WTC11 (cell line): ENCODE measurements at regions not wholly inside any gene's neighbourhood (a gene's known extent, or its start where the extent isn't known, plus 50 kb on each side); places are given as distances from the start of the nearest gene placed in this dataset.

Experiments
- ATAC-seq: fragments of 200-7000 bp; cut with Tn5 transposase; 2 replicates; pipeline ENCODE4 v1.10.0; 2021; ENCODE audit warnings: mild to moderate bottlenecking, moderate library complexity
- CTCF ChIA-PET: fragments of 300-600 bp; sonication (Branson Sonifier 250); formaldehyde crosslinking; loops from one replicate; lab custom pipeline; 2021; ENCODE audit warnings: antibody characterized with exemption; lab: Charles Lee
- POLR2A ChIA-PET: fragments of 350-600 bp; sonication (Branson Sonifier 250); formaldehyde crosslinking; loops from one replicate; lab custom pipeline; 2021; ENCODE audit warnings: antibody characterized with exemption; lab: Charles Lee
- DNase-seq: peaks from one replicate; pipeline ENCODE4 v3.0.0; 2021; ENCODE audit warnings: low spot score
- H3K27ac Mint-ChIP-seq: 2 replicates; pipeline ENCODE4 v1.8.0; 2021; ENCODE audit warnings: mixed read lengths
- H3K27me3 Mint-ChIP-seq: 2 replicates; pipeline ENCODE4 v1.8.0; 2021; ENCODE audit warnings: low read depth, mild to moderate bottlenecking, moderate library complexity, mixed read lengths
- H3K36me3 Mint-ChIP-seq: 2 replicates; pipeline ENCODE4 v1.8.0; 2021; ENCODE audit warnings: mixed read lengths
- H3K4me1 Mint-ChIP-seq: 2 replicates; pipeline ENCODE4 v1.8.0; 2022; ENCODE audit warnings: mixed read lengths
- H3K4me3 Mint-ChIP-seq: 2 replicates; pipeline ENCODE4 v1.8.0; 2021; ENCODE audit warnings: mild to moderate bottlenecking, moderate library complexity, mixed read lengths
- H3K9me3 Mint-ChIP-seq: 2 replicates; pipeline ENCODE4 v1.8.0; 2021; ENCODE audit warnings: mixed read lengths
- ARID4B ChIP-seq: sonication (generic); formaldehyde crosslinking; IDR thresholded peaks from 2 replicates; pipeline ENCODE4 v1.8.0; 2023; ENCODE audit warnings: missing genetic modification reagents, mild to moderate bottlenecking, borderline replicate concordance
- ATF1 ChIP-seq: sonication (generic); formaldehyde crosslinking; IDR thresholded peaks from 2 replicates; pipeline ENCODE4 v1.8.1; 2023; ENCODE audit warnings: mild to moderate bottlenecking, moderate library complexity, missing genetic modification reagents
- E2F4 ChIP-seq: sonication (generic); formaldehyde crosslinking; IDR thresholded peaks from 2 replicates; pipeline ENCODE4 v1.8.1; 2022; ENCODE audit warnings: low read depth, mild to moderate bottlenecking, moderate library complexity, missing genetic modification reagents, borderline replicate concordance
- EMX1 ChIP-seq: fragments of 250-450 bp; sonication (Bioruptor Pico); IDR thresholded peaks from 2 replicates; pipeline ENCODE4 v1.8.0; 2021; ENCODE audit warnings: mild to moderate bottlenecking
- FOXJ3 ChIP-seq: sonication (generic); formaldehyde crosslinking; IDR thresholded peaks from 2 replicates; pipeline ENCODE4 v1.9.0; 2021; ENCODE audit warnings: missing genetic modification reagents, mild to moderate bottlenecking, borderline replicate concordance
- HMGA2 ChIP-seq: fragments of 250-450 bp; sonication (Bioruptor Pico); IDR thresholded peaks from 2 replicates; pipeline ENCODE4 v1.4.0; 2021; ENCODE audit warnings: mild to moderate bottlenecking, moderate library complexity
- NR2C2 ChIP-seq: sonication (generic); formaldehyde crosslinking; IDR thresholded peaks from 2 replicates; pipeline ENCODE4 v1.8.0; 2022; ENCODE audit warnings: mild to moderate bottlenecking, missing genetic modification reagents
- NR3C1 ChIP-seq: sonication (generic); formaldehyde crosslinking; conservative IDR thresholded peaks from 2 replicates; pipeline ENCODE4 v1.8.1; 2023; ENCODE audit warnings: low read depth, mild to moderate bottlenecking, missing genetic modification reagents
- RORB ChIP-seq: fragments of 250-450 bp; sonication (Bioruptor Pico); IDR thresholded peaks from 2 replicates; pipeline ENCODE4 v1.9.0; 2021; ENCODE audit warnings: mild to moderate bottlenecking
- USF1 ChIP-seq: sonication (generic); formaldehyde crosslinking; IDR thresholded peaks from 2 replicates; pipeline ENCODE4 v1.8.0; 2022; ENCODE audit warnings: mild to moderate bottlenecking, missing genetic modification reagents
- ZNF281 ChIP-seq: sonication (generic); formaldehyde crosslinking; IDR thresholded peaks from 2 replicates; pipeline ENCODE4 v1.8.0; 2023; ENCODE audit warnings: mild to moderate bottlenecking, missing genetic modification reagents
- ZNF396 ChIP-seq: fragments of 250-450 bp; sonication (Bioruptor Pico); IDR thresholded peaks from 2 replicates; pipeline ENCODE4 v1.8.0; 2021; ENCODE audit warnings: mild to moderate bottlenecking, moderate library complexity, borderline replicate concordance
- ZNF423 ChIP-seq: fragments of 250-450 bp; sonication (Bioruptor Pico); IDR thresholded peaks from 2 replicates; pipeline ENCODE4 v2.1.2; 2022; ENCODE audit warnings: mild to moderate bottlenecking, moderate library complexity

- H3K4me3 Mint-ChIP-seq: no peak overlapping the region
- no peak for DNase-seq
- H3K4me1 Mint-ChIP-seq: no peaks in the 10 kb centered on the region
- TF ChIP-seq HMGA2 (CRISPR knock-in tag) (no peak), ZNF396 (CRISPR knock-in tag) (no peak), FOXJ3 (CRISPR knock-in tag) (no peak)
- CTCF ChIA-PET: no interaction called here
- no peaks in the 10 kb centered on the region for H3K27me3 Mint-ChIP-seq
- no peaks in the 10 kb centered on the region for H3K36me3 Mint-ChIP-seq
- no peak overlapping the region for H3K27ac Mint-ChIP-seq
- H3K9me3 Mint-ChIP-seq: peaks cover 23% of the 10 kb centered on the region
- POLR2A ChIA-PET: no interaction called here
- ATAC-seq: no peak
Measured at GRCh38 chr2:221758076-221758475, 186.0 kb upstream of the EPHA4 start.

- DNase-seq (no peak), ATAC-seq (no peak)
- no peak overlapping the region for H3K4me3 Mint-ChIP-seq
- ChIA-PET POLR2A (no interaction called here), CTCF (no interaction called here)
- H3K9me3 Mint-ChIP-seq: peaks cover under 1% of the 10 kb centered on the region; the same call in 1 of the 2 replicates
- no peaks in the 10 kb centered on the region for H3K4me1 Mint-ChIP-seq
- no peak for TF ChIP-seq USF1 (CRISPR knock-in tag)
- H3K36me3 Mint-ChIP-seq: no peaks in the 10 kb centered on the region
- H3K27ac Mint-ChIP-seq: no peak overlapping the region
- H3K27me3 Mint-ChIP-seq: no peaks in the 10 kb centered on the region
Measured at GRCh38 chr2:221753401-221753800, 181.3 kb upstream of the EPHA4 start.

- Mint-ChIP-seq H3K4me1 (no peaks in the 10 kb centered on the region), H3K4me3 (no peak overlapping the region), H3K36me3 (no peaks in the 10 kb centered on the region), H3K9me3 (no peaks in the 10 kb centered on the region), H3K27ac (no peak overlapping the region), H3K27me3 (no peaks in the 10 kb centered on the region)
- CTCF ChIA-PET: no interaction called here
- TF ChIP-seq RORB (CRISPR knock-in tag) (no peak), NR2C2 (no peak), ATF1 (no peak), EMX1 (no peak), ZNF281 (CRISPR knock-in tag) (no peak)
- POLR2A ChIA-PET: no interaction called here
- DNase-seq (no peak), ATAC-seq (no peak)
Measured at GRCh38 chr2:221752781-221753180, 180.7 kb upstream of the EPHA4 start.

GRCh38 chr2:221750316-221750715 is 178.2 kb upstream of the EPHA4 start:
- ATAC-seq (no peak), DNase-seq (no peak)
- no peaks in the 10 kb centered on the region for H3K27me3 Mint-ChIP-seq
- no peak overlapping the region for H3K4me3 Mint-ChIP-seq
- no peaks in the 10 kb centered on the region for H3K36me3 Mint-ChIP-seq
- TF ChIP-seq E2F4 (CRISPR knock-in tag): no peak
- TF ChIP-seq ATF1: no peak
- H3K9me3 Mint-ChIP-seq: peaks cover 7% of the 10 kb centered on the region
- ChIA-PET POLR2A (no interaction called here), CTCF (no interaction called here)
- no peaks in the 10 kb centered on the region for H3K4me1 Mint-ChIP-seq
- no peak overlapping the region for H3K27ac Mint-ChIP-seq

GRCh38 chr2:221747289-221747972 is 175.3 kb upstream of the EPHA4 start:
- CTCF ChIA-PET: no interaction called here

More at GRCh38 chr2:221747289-221747972, 175.3 kb upstream of the EPHA4 start:
- Mint-ChIP-seq H3K27me3 (no peaks in the 10 kb centered on the region; the same call in none of the 2 replicates), H3K4me1 (0 out of 2 replicates have a peak, but pooled peaks cover 2% of the 10 kb centered on the region), H3K36me3 (peaks cover 8% of the 10 kb centered on the region), H3K27ac (no peak overlapping the region), H3K9me3 (peaks cover 26% of the 10 kb centered on the region), H3K4me3 (no peak overlapping the region)
- ATAC-seq: no peak
- POLR2A ChIA-PET: no interaction called here
- TF ChIP-seq NR3C1 (CRISPR knock-in tag): no peak
- no peak for TF ChIP-seq ARID4B (CRISPR knock-in tag)
- no peak for TF ChIP-seq ZNF423 (CRISPR knock-in tag)
- no peak for DNase-seq
